HCT116 (cell line): ENCODE measurements at regions not wholly inside any gene's neighbourhood (a gene's known extent, or its start where the extent isn't known, plus 50 kb on each side); places are given as distances from the start of the nearest gene placed in this dataset.

Experiments used
- EGR1 ChIP-seq: IDR thresholded peaks from 2 replicates; pipeline ENCODE4 v1.6.1; 2012; ENCODE audit warnings: low read depth
- EZH2 ChIP-seq: fragments of 200-600 bp; sonication (generic); IDR thresholded peaks from 2 replicates; pipeline ENCODE4 v1.6.1; 2017; ENCODE audit warnings: antibody characterized with exemption, mixed run types
- FOSL1 ChIP-seq: IDR thresholded peaks from 2 replicates; pipeline ENCODE4 v1.6.1; 2012; ENCODE audit warnings: low read depth
- JUND ChIP-seq: IDR thresholded peaks from 2 replicates; pipeline ENCODE4 v1.6.1; 2012
- POLR2A ChIP-seq: IDR thresholded peaks from 2 replicates; pipeline ENCODE4 v1.7.0; 2011; ENCODE audit warnings: borderline replicate concordance; ENCODE audit not compliant: insufficient read depth, insufficient read length; ENCODE audit errors: extremely low read depth
- POLR2AphosphoS5 ChIP-seq: IDR thresholded peaks from 2 replicates; pipeline ENCODE4 v1.6.1; 2011; ENCODE audit warnings: mild to moderate bottlenecking, low read depth, low read length, moderate library complexity
- RAD21 ChIP-seq: IDR thresholded peaks from 2 replicates; pipeline ENCODE4 v1.6.1; 2012; ENCODE audit warnings: low read depth, mild to moderate bottlenecking
- SIN3A ChIP-seq: IDR thresholded peaks from 2 replicates; pipeline ENCODE4 v1.6.1; 2012; ENCODE audit warnings: low read depth
- SP1 ChIP-seq: IDR thresholded peaks from 2 replicates; pipeline ENCODE4 v1.6.1; 2012; ENCODE audit warnings: low read depth
- ZFX ChIP-seq: fragments of 450-650 bp; IDR thresholded peaks from 2 replicates; pipeline ENCODE4 v1.6.1; 2017
- ZNF274 ChIP-seq: fragments of 200-500 bp; sonication (Bioruptor generic); IDR thresholded peaks from 2 replicates; pipeline ENCODE4 v1.6.1; 2014; ENCODE audit warnings: mild to moderate bottlenecking, low read depth, low read length, inconsistent platforms
- TF ChIP-seq, protein P1 (sequence below), 3 experiments: fragments of 200-600 bp in 1 of 3; sonication (generic) in 1 of 3; IDR thresholded peaks in 2 of 3; conservative IDR thresholded peaks in 1 of 3; 2 replicates each; pipeline ENCODE4 v1.5.1; 2012 to 2017; ENCODE audit warnings: low read depth in 2 of 3, low read length in 2 of 3, antibody characterized with exemption in 1 of 3, borderline replicate concordance in 1 of 3, control low read depth in 1 of 3, mild to moderate bottlenecking in 1 of 3, mixed read lengths in 1 of 3, mixed run types in 1 of 3, moderate library complexity in 1 of 3; ENCODE audit not compliant: insufficient read depth in 1 of 3
- TF ChIP-seq, protein P2 (sequence below): IDR thresholded peaks from 2 replicates; pipeline ENCODE4 v1.6.1; 2012; ENCODE audit warnings: low read depth
- TF ChIP-seq, protein P3 (sequence below): IDR thresholded peaks from 2 replicates; pipeline ENCODE4 v1.6.1; 2011; ENCODE audit warnings: mild to moderate bottlenecking, low read length, moderate library complexity; ENCODE audit not compliant: insufficient replicate concordance; ENCODE audit errors: extremely low read depth

DNA sequence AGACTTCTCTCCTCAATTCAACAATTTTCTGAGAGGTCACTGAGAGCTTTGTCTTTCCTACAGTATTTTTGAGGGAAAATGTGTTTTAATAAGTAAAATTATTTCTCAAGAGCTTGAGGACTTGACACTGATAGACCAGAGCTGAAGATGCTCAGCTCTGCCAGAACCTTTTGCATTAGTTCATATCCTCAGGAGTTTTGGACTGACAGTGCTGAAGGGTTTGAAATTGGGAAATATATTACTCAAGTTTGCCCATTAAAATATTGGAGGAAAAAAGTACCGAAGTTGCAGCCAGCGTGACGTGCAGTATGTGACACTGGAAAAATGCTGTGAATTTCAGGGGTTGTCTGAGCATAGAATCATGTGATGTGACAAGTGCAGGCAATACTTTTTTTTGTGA is 346.6 kb upstream of the DPYD start:
- TF ChIP-seq EZH2 (no peak), POLR2A (no peak), JUND (no peak), RAD21 (no peak), POLR2AphosphoS5 (no peak), EGR1 (no peak), FOSL1 (no peak), ZNF274 (no peak), ZFX (no peak), SP1 (no peak), SIN3A (no peak)
- TF ChIP-seq, protein P1, sequence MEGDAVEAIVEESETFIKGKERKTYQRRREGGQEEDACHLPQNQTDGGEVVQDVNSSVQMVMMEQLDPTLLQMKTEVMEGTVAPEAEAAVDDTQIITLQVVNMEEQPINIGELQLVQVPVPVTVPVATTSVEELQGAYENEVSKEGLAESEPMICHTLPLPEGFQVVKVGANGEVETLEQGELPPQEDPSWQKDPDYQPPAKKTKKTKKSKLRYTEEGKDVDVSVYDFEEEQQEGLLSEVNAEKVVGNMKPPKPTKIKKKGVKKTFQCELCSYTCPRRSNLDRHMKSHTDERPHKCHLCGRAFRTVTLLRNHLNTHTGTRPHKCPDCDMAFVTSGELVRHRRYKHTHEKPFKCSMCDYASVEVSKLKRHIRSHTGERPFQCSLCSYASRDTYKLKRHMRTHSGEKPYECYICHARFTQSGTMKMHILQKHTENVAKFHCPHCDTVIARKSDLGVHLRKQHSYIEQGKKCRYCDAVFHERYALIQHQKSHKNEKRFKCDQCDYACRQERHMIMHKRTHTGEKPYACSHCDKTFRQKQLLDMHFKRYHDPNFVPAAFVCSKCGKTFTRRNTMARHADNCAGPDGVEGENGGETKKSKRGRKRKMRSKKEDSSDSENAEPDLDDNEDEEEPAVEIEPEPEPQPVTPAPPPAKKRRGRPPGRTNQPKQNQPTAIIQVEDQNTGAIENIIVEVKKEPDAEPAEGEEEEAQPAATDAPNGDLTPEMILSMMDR (IDR thresholded peaks at IDR 0.05 in 2 of 3, conservative IDR thresholded peaks at IDR 0.05 in 1 of 3; ENCODE audit: borderline replicate concordance in 1 of 3, insufficient read depth in 1 of 3, low read depth in 2 of 3, low read length in 2 of 3), result no peak
- TF ChIP-seq, protein P2, sequence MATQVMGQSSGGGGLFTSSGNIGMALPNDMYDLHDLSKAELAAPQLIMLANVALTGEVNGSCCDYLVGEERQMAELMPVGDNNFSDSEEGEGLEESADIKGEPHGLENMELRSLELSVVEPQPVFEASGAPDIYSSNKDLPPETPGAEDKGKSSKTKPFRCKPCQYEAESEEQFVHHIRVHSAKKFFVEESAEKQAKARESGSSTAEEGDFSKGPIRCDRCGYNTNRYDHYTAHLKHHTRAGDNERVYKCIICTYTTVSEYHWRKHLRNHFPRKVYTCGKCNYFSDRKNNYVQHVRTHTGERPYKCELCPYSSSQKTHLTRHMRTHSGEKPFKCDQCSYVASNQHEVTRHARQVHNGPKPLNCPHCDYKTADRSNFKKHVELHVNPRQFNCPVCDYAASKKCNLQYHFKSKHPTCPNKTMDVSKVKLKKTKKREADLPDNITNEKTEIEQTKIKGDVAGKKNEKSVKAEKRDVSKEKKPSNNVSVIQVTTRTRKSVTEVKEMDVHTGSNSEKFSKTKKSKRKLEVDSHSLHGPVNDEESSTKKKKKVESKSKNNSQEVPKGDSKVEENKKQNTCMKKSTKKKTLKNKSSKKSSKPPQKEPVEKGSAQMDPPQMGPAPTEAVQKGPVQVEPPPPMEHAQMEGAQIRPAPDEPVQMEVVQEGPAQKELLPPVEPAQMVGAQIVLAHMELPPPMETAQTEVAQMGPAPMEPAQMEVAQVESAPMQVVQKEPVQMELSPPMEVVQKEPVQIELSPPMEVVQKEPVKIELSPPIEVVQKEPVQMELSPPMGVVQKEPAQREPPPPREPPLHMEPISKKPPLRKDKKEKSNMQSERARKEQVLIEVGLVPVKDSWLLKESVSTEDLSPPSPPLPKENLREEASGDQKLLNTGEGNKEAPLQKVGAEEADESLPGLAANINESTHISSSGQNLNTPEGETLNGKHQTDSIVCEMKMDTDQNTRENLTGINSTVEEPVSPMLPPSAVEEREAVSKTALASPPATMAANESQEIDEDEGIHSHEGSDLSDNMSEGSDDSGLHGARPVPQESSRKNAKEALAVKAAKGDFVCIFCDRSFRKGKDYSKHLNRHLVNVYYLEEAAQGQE, result no peak
- TF ChIP-seq, protein P3, sequence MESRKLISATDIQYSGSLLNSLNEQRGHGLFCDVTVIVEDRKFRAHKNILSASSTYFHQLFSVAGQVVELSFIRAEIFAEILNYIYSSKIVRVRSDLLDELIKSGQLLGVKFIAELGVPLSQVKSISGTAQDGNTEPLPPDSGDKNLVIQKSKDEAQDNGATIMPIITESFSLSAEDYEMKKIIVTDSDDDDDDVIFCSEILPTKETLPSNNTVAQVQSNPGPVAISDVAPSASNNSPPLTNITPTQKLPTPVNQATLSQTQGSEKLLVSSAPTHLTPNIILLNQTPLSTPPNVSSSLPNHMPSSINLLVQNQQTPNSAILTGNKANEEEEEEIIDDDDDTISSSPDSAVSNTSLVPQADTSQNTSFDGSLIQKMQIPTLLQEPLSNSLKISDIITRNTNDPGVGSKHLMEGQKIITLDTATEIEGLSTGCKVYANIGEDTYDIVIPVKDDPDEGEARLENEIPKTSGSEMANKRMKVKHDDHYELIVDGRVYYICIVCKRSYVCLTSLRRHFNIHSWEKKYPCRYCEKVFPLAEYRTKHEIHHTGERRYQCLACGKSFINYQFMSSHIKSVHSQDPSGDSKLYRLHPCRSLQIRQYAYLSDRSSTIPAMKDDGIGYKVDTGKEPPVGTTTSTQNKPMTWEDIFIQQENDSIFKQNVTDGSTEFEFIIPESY, result no peak
